Fibroblast of the conjunctiva (primary cell): ENCODE measurements at regions not wholly inside any gene's neighbourhood (a gene's known extent, or its start where the extent isn't known, plus 50 kb on each side); places are given as distances from the start of the nearest gene placed in this dataset.
A peak's percentile ranks its signal among the peaks of the same experiment; 100 is the strongest.
"Not testable (repeated sequence)": the region's sequence is repeated elsewhere in the genome, so short reads cannot be mapped to it uniquely, and the experiment has no call there.

Experiments used
- DNase-seq: peaks from one replicate; pipeline ENCODE4 v3.0.0-alpha.2; 2010; ENCODE audit warnings: low read depth

DNA sequence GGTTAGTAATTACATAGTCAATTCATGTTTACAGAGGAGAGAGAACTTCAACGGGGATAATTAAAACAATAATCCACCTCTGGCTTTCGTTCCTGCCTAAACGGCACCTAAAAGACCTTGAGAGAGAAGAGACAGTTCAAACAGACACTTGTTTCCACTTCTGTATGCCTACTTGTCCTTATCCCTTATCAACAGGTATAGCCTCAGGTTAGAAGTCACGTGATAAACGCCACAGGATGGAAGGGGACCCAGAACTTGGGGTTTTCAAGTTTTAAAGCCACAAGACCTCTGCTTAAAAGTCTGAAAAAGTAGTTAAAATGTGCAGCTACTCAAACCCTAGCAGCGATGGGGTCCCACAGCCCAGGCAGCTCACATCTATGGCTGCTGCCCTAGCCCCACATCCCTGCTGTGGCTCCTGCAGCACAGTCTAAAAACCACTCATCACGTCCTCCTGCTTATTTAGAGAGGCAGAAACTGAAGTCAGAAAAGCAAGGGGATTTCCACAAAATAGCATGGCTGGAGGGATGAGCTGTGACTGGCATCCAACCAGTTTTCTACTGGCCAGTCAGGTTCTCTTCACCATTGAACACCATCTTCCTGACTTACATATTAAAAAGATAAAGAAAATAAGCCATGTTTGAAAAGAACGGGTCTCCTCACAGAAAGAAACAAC is 51.2 kb upstream of the SEC16B start:
- DNase-seq: no peak

- DNase-seq: no peak
These were observed 52.1 kb upstream of the SEC16B start for GRCh38 chr1:178021950-178022349.

DNA sequence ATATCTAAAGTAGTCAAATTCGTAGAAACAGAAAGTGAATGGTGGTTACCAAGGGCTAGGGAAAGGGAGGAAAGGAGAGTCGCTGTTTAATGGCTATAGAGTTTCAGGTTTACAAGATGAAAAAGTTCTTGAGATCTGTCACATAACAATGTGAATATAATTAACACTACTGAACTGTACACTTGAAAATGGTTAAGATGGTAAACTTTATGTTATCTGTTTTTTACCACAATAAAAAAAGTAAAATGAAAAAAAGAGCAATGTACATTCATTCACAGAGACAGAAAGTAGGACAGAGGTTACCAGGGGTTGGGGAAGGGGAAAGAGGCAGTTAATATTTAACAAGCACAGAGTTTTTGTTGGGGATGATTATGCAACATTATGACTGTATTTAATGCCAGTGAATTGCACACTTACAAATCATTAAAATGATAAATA is 53.3 kb upstream of the SEC16B start:
- DNase-seq: no peak

GRCh38 chr1:178024504-178024903 is 54.6 kb upstream of the SEC16B start:
- DNase-seq: no peak

DNA sequence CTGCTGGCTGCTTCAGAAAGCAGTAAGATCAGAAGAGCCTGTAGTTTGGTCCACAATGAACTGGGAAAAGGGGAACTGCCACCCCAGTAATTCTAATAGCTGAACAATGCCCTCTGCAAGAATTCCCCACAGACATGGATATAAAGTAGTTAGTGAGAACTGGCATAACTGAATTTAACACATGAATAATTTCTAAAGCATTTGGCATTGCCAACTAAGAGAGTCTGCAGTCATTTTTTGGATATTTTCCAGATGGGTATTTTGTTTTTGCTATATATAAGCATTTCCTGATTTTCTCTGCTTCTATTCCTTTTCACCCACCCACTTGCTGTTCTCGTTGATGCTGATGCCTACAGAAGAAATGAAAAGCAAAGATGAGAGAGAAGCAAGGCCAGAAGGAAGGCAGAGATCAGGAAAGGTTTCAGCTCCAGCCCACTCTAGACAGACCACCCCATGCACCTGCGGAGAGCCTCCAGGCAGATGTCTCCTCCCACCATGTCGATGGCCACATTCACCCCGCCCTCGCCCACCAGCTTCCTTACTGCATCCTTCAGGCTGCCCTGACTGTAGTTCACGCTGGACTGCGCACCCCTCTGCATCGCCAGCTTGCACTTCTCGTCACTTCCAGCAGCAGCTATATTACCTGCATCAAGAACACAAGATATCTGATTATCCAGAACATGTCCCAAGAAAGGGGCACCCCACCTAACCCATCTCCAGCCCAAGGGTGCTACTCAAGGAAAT is 55.9 kb upstream of the SEC16B start:
- DNase-seq: no peak

- DNase-seq: no peak
These were observed 59.1 kb upstream of the SEC16B start for GRCh38 chr1:178028841-178029481.

DNA sequence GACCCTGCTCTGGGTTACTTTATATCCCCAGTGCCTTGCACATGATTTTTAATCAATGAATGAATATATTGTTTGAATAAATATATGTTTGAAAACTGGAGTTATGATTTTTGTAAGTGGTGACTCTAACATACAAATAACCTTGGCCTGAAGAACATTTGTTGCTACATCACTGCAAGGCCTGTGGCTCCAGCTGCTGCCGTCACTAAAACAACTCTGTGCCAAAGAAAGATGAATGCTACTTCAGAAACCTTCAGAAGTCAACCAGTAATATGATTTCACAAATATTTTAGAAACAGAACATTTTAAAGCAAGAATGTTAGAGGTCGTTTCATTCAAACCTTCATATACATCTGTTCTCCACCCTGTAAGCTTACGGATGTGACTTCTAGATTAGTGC is 60.6 kb upstream of the SEC16B start:
- DNase-seq: no peak

DNA sequence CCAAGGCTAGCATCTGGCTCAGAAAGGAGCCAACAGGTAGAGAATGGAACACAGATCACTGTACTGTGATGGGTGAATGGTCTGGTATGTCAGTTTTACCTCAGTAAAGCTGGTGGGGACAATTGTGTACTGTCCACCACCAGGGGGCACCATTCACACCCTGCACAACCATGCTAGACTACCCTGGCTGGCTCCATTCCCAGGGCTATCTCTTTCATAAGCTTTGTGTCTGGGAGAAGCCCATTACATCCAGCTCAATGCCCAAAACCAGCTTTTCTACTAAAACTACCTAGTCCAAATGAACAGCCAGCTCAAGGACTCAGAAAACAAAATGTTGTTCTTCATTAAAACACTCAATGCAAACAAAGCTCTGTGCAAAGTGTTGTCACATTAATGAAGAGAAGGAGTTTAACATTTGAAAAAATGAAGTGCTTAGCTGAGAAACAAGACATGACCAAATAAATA is 62.0 kb upstream of the RASAL2 start:
- peak; percentile 90 for DNase-seq

DNA sequence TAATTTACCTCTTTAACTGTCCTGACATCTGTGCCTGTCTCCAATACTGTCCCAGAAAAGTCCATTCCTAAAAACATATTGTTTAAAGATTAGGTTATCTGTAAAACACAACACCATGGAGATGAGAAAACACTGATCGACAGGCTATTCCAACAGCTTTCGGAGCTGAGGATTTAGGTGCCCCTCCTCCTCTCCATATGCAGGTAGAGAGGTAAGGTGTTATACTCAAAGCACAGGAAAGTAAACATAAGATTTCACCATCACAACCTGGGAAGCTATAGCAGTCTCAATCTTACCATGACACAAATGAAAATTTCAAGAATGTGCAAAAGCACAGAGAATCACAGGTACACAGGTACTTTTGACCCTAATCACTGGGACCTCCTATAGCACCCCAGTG is 60.9 kb upstream of the RASAL2 start:
- DNase-seq: no peak

DNA sequence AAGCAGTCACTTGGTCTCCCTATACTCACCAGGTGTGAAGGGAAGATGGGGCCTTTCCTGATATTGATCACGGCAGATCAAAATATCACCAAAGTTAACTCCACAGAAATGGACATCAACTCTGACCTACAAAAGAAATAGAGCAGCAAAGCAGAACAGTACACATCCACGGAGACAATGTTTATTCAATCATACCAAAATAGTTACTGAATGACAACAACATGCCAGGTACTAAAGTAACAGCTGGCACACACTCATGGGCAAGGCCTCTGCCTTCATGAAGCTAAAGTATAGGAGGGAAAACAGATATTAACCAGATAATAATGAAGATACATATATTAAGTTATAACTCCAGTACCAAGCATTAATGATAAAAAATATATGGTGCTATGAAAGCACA is 59.2 kb upstream of the RASAL2 start:
- no peak for DNase-seq

- no peak for DNase-seq
These were observed 57.8 kb upstream of the RASAL2 start for GRCh38 chr1:178036090-178036489.

DNA sequence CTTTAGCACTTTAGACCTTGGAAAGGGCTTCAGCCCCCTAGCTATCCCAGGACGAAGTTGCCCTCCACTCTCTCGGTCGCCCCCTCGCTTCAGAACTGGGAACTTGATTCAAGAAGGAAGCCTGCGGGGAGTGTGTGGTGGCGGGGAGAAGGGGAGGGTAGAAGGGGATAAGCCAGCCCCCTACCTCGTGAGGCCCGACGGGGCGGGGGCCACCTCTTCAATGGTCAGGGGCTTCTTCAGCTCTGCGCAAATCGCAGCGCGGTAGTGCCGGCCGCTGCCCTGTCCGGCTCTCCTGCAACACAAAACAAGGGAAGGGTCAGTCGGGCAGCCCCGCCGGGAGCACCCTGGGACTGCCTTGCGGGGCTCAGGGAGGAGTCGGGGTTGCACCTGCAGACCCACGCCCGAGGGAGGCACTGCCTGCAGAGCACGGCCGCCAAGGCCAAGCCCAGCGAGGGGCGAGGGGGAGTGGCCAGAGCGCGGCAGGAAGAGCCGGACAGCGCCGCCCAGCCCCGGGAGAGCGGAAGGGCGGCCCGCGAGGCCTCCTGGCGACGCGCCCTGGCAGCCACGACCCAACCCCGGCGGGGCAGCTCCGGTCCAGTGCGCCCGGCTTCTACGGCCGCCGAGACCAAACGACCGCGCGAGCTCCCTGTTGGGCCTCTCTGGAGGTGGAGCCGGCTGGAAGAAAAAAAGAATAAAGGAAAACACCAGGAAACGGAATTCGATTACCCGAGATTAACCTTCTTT is 56.2 kb upstream of the RASAL2 start:
- peak; percentile 70 for DNase-seq

- DNase-seq: no peak
These were observed 55.5 kb upstream of the RASAL2 start for GRCh38 chr1:178038372-178038771.

- no peak for DNase-seq
These were observed 54.0 kb upstream of the RASAL2 start for GRCh38 chr1:178039891-178040290.

- DNase-seq: not testable (repeated sequence)
These were observed 50.0 kb upstream of the RASAL2 start for GRCh38 chr1:178043940-178044339.
